GM12878 (cell line): ENCODE measurements at regions not wholly inside any gene's neighbourhood (a gene's known extent, or its start where the extent isn't known, plus 50 kb on each side); places are given as distances from the start of the nearest gene placed in this dataset.

Experiments
- ATAC-seq: fragments of 200-7000 bp; cut with Tn5 transposase; 3 replicates; pipeline ENCODE4 v1.9.1; 2020; ENCODE audit warnings: mild to moderate bottlenecking, moderate library complexity
- BruUV-seq: library from RNA; stranded (reverse); fragments of 400-500 nt; replicated peaks from 2 replicates; lab custom pipeline; 2021; lab: Mats Ljungman, UMichigan
- CTCF ChIA-PET: fragments of 300-600 bp; sonication (Branson Sonifier 250); formaldehyde crosslinking; extraction: SDS; loops from one replicate; lab custom pipeline; 2021; ENCODE audit warnings: inconsistent platforms; lab: Yijun Ruan, JAX
- POLR2A ChIA-PET: fragments of 350-600 bp; formaldehyde crosslinking; extraction: SDS; loops from one replicate; lab custom pipeline; 2021; ENCODE audit warnings: inconsistent platforms; lab: Charles Lee
- RAD21 ChIA-PET: fragments of 300-600 bp; sonication (Branson Sonifier 250); formaldehyde crosslinking; loops from one replicate; lab custom pipeline; 2023; ENCODE audit warnings: antibody characterized with exemption; ENCODE audit not compliant: unreplicated experiment; lab: Charles Lee
- SMC1A ChIA-PET: fragments of 300-600 bp; sonication (Branson Sonifier 250); formaldehyde crosslinking; loops from one replicate; lab custom pipeline; 2023; ENCODE audit not compliant: unreplicated experiment, uncharacterized antibody; lab: Charles Lee
- DNase-seq: peaks from one replicate; pipeline ENCODE4 v3.0.0-alpha.2; 2011; ENCODE audit warnings: low read depth, low spot score
- FAIRE-seq: peaks from 3 replicates; lab custom pipeline; 2011; peaks lifted over from hg19 to GRCh38; lab: Jason Lieb, UNC
- H2AFZ ChIP-seq: 2 replicates; pipeline ENCODE4 v1.6.0; 2011; ENCODE audit warnings: low read depth, low read length, control low read depth; ENCODE audit not compliant: control insufficient read depth
- H3K27ac ChIP-seq: 2 replicates; pipeline ENCODE4 v1.5.1; 2011; ENCODE audit warnings: control low read depth; ENCODE audit not compliant: control insufficient read depth, insufficient read depth
- H3K27me3 ChIP-seq, 2 experiments: replicated peaks in 1 of 2; 2 replicates each; pipeline versions ENCODE4 v1.6.0 to v1.6.1; 2011; ENCODE audit warnings: low read length in 1 of 2; ENCODE audit not compliant: control insufficient read depth in 2 of 2, insufficient read depth in 2 of 2
- H3K36me3 ChIP-seq, 2 experiments: 2 replicates each; pipeline ENCODE4 v1.5.1; 2011; ENCODE audit warnings: low read length in 1 of 2; ENCODE audit not compliant: control insufficient read depth in 2 of 2, insufficient read depth in 2 of 2
- H3K4me1 ChIP-seq: 2 replicates; pipeline ENCODE4 v1.6.1; 2011; ENCODE audit warnings: mild to moderate bottlenecking, low read length, moderate library complexity, mixed read lengths; ENCODE audit not compliant: control insufficient read depth, insufficient read depth
- H3K4me2 ChIP-seq: 2 replicates; pipeline ENCODE4 v1.6.0; 2011; ENCODE audit warnings: control low read depth; ENCODE audit not compliant: control insufficient read depth, insufficient read depth
- H3K4me3 ChIP-seq: fragments of 200-600 bp; sonication (generic); 2 replicates; pipeline ENCODE4 v1.5.1; 2016
- H3K79me2 ChIP-seq: 2 replicates; pipeline ENCODE4 v1.6.0; 2011; ENCODE audit warnings: low read length; ENCODE audit not compliant: control insufficient read depth, insufficient read depth
- H3K9ac ChIP-seq: 2 replicates; pipeline ENCODE4 v1.8.0; 2011; ENCODE audit warnings: low read length, control low read depth, mixed read lengths; ENCODE audit not compliant: control insufficient read depth, insufficient read depth
- H3K9me3 ChIP-seq: replicated peaks from 3 replicates; pipeline ENCODE4 v1.5.1; 2011; ENCODE audit warnings: mild to moderate bottlenecking, low read length; ENCODE audit not compliant: control insufficient read depth, insufficient read depth
- H4K20me1 ChIP-seq: 2 replicates; pipeline ENCODE4 v1.6.0; 2011; ENCODE audit not compliant: control insufficient read depth, insufficient read depth
- ATF7 ChIP-seq: fragments of 450-650 bp; IDR thresholded peaks from 2 replicates; pipeline ENCODE4 v1.6.1; 2016; ENCODE audit warnings: low read depth, mild to moderate bottlenecking
- NR2F1 ChIP-seq: fragments of 450-650 bp; conservative IDR thresholded peaks from 2 replicates; pipeline ENCODE4 v1.6.1; 2017; ENCODE audit warnings: mild to moderate bottlenecking
- SMARCA5 ChIP-seq: fragments of 450-650 bp; IDR thresholded peaks from 2 replicates; pipeline ENCODE4 v1.6.1; 2017; ENCODE audit warnings: mild to moderate bottlenecking
- SUZ12 ChIP-seq: fragments of 200-600 bp; sonication (generic); IDR thresholded peaks from one replicate; pipeline ENCODE4 v1.6.1; 2018; ENCODE audit warnings: antibody characterized with exemption, mild to moderate bottlenecking; ENCODE audit not compliant: unreplicated experiment
- USF2 ChIP-seq: IDR thresholded peaks from 2 replicates; pipeline ENCODE4 v1.6.1; 2011; ENCODE audit warnings: low read depth, low read length, improper control_type of control experiment, borderline replicate concordance
- ZNF384 ChIP-seq: IDR thresholded peaks from 2 replicates; pipeline ENCODE4 v1.6.1; 2012; ENCODE audit warnings: low read depth, mild to moderate bottlenecking, low read length, improper control_type of control experiment, borderline replicate concordance
- WGBS: methylation state at CpG from one replicate; pipeline ENCODE4 v1.1.6; 2016; ENCODE audit warnings: low lambda C conversion rate; ENCODE audit not compliant: insufficient replicate concordance, insufficient coverage; ENCODE audit errors: missing lambda C conversion rate; 5-methylcytosine and 5-hydroxymethylcytosine counted together
- in situ Hi-C: fragments of 300-500 bp; cut with MboI; formaldehyde crosslinking; loops from 9 replicates; pipeline ENCODE4 v1.14.3; 2018; ENCODE audit warnings: mixed read lengths
- intact Hi-C: fragments of 100-400 bp; cut with micrococcal nuclease; formaldehyde crosslinking; loops from one replicate; pipeline ENCODE4 v1.14.2; 2022; ENCODE audit not compliant: unreplicated experiment
- TF ChIP-seq, protein P1 (sequence below): fragments of 450-650 bp; IDR thresholded peaks from 2 replicates; pipeline ENCODE4 v1.6.1; 2017; ENCODE audit warnings: antibody characterized with exemption, mild to moderate bottlenecking, moderate library complexity
- TF ChIP-seq, protein P2 (sequence below): fragments of 450-650 bp; IDR thresholded peaks from 2 replicates; pipeline ENCODE4 v1.6.1; 2018; ENCODE audit warnings: mild to moderate bottlenecking, low read depth, moderate library complexity; ENCODE audit not compliant: partially characterized antibody
- TF ChIP-seq, protein P3 (sequence below): IDR thresholded peaks from 2 replicates; pipeline ENCODE4 v1.6.1; 2011; ENCODE audit warnings: low read depth, mild to moderate bottlenecking, low read length, moderate library complexity, borderline replicate concordance; ENCODE audit errors: extremely low read depth
- TF ChIP-seq, protein P4 (sequence below): IDR thresholded peaks from 2 replicates; pipeline ENCODE4 v1.6.1; 2012; ENCODE audit warnings: mild to moderate bottlenecking, low read depth, low read length
- TF ChIP-seq, protein P5 (sequence below): fragments of 450-650 bp; IDR thresholded peaks from 2 replicates; pipeline ENCODE4 v1.6.1; 2014; ENCODE audit warnings: mild to moderate bottlenecking

- TF ChIP-seq USF2 (no peak), NR2F1 (no peak)
Measured at GRCh38 chr17:13281626-13282025, 263.8 kb upstream of the ELAC2 start (continued).

- H3K9ac ChIP-seq, result no peak overlapping the region
- no peaks in the 10 kb centered on the region; the same call in 2 of the 3 replicates for H3K9me3 ChIP-seq
- 40% methylated on average over 2 of the region's 2 CpGs for WGBS
- DNase-seq (no peak), FAIRE-seq (no peak), ATAC-seq (no peak)
- H3K4me3 ChIP-seq, result no peak overlapping the region
- ChIA-PET RAD21 (no interaction called here), CTCF (no interaction called here), POLR2A (no interaction called here), SMC1A (no interaction called here)
- H3K4me1 ChIP-seq, result no peaks in the 10 kb centered on the region
- no peaks in the 10 kb centered on the region for H3K36me3 ChIP-seq
- no TSS peak for BruUV-seq
- H3K27ac ChIP-seq, result no peak overlapping the region
- no peaks in the 10 kb centered on the region for H3K79me2 ChIP-seq
- intact Hi-C loops, result no loop called here
- no peak overlapping the region for H2AFZ ChIP-seq
- no peaks in the 10 kb centered on the region for H3K27me3 ChIP-seq
- no peak overlapping the region for H3K4me2 ChIP-seq
- in situ Hi-C loops, result no loop called here
- no peaks in the 10 kb centered on the region for H4K20me1 ChIP-seq
- TF ChIP-seq, protein P1, sequence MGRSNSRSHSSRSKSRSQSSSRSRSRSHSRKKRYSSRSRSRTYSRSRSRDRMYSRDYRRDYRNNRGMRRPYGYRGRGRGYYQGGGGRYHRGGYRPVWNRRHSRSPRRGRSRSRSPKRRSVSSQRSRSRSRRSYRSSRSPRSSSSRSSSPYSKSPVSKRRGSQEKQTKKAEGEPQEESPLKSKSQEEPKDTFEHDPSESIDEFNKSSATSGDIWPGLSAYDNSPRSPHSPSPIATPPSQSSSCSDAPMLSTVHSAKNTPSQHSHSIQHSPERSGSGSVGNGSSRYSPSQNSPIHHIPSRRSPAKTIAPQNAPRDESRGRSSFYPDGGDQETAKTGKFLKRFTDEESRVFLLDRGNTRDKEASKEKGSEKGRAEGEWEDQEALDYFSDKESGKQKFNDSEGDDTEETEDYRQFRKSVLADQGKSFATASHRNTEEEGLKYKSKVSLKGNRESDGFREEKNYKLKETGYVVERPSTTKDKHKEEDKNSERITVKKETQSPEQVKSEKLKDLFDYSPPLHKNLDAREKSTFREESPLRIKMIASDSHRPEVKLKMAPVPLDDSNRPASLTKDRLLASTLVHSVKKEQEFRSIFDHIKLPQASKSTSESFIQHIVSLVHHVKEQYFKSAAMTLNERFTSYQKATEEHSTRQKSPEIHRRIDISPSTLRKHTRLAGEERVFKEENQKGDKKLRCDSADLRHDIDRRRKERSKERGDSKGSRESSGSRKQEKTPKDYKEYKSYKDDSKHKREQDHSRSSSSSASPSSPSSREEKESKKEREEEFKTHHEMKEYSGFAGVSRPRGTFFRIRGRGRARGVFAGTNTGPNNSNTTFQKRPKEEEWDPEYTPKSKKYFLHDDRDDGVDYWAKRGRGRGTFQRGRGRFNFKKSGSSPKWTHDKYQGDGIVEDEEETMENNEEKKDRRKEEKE, result no peak
- TF ChIP-seq, protein P2, sequence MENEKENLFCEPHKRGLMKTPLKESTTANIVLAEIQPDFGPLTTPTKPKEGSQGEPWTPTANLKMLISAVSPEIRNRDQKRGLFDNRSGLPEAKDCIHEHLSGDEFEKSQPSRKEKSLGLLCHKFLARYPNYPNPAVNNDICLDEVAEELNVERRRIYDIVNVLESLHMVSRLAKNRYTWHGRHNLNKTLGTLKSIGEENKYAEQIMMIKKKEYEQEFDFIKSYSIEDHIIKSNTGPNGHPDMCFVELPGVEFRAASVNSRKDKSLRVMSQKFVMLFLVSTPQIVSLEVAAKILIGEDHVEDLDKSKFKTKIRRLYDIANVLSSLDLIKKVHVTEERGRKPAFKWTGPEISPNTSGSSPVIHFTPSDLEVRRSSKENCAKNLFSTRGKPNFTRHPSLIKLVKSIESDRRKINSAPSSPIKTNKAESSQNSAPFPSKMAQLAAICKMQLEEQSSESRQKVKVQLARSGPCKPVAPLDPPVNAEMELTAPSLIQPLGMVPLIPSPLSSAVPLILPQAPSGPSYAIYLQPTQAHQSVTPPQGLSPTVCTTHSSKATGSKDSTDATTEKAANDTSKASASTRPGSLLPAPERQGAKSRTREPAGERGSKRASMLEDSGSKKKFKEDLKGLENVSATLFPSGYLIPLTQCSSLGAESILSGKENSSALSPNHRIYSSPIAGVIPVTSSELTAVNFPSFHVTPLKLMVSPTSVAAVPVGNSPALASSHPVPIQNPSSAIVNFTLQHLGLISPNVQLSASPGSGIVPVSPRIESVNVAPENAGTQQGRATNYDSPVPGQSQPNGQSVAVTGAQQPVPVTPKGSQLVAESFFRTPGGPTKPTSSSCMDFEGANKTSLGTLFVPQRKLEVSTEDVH, result no peak
- no peak for TF ChIP-seq SMARCA5
- no peak for TF ChIP-seq ATF7
- no peak for TF ChIP-seq SUZ12
- TF ChIP-seq, protein P3, sequence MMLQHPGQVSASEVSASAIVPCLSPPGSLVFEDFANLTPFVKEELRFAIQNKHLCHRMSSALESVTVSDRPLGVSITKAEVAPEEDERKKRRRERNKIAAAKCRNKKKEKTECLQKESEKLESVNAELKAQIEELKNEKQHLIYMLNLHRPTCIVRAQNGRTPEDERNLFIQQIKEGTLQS, result no peak
- TF ChIP-seq, protein P4, sequence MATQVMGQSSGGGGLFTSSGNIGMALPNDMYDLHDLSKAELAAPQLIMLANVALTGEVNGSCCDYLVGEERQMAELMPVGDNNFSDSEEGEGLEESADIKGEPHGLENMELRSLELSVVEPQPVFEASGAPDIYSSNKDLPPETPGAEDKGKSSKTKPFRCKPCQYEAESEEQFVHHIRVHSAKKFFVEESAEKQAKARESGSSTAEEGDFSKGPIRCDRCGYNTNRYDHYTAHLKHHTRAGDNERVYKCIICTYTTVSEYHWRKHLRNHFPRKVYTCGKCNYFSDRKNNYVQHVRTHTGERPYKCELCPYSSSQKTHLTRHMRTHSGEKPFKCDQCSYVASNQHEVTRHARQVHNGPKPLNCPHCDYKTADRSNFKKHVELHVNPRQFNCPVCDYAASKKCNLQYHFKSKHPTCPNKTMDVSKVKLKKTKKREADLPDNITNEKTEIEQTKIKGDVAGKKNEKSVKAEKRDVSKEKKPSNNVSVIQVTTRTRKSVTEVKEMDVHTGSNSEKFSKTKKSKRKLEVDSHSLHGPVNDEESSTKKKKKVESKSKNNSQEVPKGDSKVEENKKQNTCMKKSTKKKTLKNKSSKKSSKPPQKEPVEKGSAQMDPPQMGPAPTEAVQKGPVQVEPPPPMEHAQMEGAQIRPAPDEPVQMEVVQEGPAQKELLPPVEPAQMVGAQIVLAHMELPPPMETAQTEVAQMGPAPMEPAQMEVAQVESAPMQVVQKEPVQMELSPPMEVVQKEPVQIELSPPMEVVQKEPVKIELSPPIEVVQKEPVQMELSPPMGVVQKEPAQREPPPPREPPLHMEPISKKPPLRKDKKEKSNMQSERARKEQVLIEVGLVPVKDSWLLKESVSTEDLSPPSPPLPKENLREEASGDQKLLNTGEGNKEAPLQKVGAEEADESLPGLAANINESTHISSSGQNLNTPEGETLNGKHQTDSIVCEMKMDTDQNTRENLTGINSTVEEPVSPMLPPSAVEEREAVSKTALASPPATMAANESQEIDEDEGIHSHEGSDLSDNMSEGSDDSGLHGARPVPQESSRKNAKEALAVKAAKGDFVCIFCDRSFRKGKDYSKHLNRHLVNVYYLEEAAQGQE, result no peak
- TF ChIP-seq, protein P5, sequence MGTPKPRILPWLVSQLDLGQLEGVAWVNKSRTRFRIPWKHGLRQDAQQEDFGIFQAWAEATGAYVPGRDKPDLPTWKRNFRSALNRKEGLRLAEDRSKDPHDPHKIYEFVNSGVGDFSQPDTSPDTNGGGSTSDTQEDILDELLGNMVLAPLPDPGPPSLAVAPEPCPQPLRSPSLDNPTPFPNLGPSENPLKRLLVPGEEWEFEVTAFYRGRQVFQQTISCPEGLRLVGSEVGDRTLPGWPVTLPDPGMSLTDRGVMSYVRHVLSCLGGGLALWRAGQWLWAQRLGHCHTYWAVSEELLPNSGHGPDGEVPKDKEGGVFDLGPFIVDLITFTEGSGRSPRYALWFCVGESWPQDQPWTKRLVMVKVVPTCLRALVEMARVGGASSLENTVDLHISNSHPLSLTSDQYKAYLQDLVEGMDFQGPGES, result no peak
- no peak for TF ChIP-seq ZNF384
- TF ChIP-seq, all 136 proteins: peak for 0
Measured at GRCh38 chr17:13273806-13274205, 256.0 kb upstream of the ELAC2 start.
